ENCODE measurements at regions not wholly inside any gene's neighbourhood (a gene's known extent, or its start where the extent isn't known, plus 50 kb on each side); places are given as distances from the start of the nearest gene placed in this dataset.

GRCh38 chr11:62034036-62034338 lies 66.6 kb upstream of the FTH1 start:
- peaks cover 7% of the 10 kb centered on the region for H3K36me3 Mint-ChIP-seq
- Histone ChIP-seq H3K27ac (ENCODE audit: low read length) (no peak overlapping the region), H3K27me3 (replicated peaks in 1 of 2; ENCODE audit: control insufficient read depth in 2 of 2, extremely low read depth in 1 of 2, insufficient read depth in 2 of 2, low read length in 1 of 2) (peaks cover 0 to 8% of the 10 kb centered on the region in 2 experiments), H3K4me1 (ENCODE audit: control insufficient read depth in 1 of 2, extremely low read depth in 1 of 2, insufficient read depth in 2 of 2, low read length in 2 of 2) (no peaks in the 10 kb centered on the region), H3K4me3 (ENCODE audit: control insufficient read depth in 1 of 2, extremely low read depth in 1 of 2, low read length in 1 of 2) (no peak overlapping the region), H3K36me3 (ENCODE audit: control insufficient read depth in 2 of 2, extremely low read depth in 1 of 2, insufficient read depth in 1 of 2, low read length in 1 of 2) (no peaks in the 10 kb centered on the region), H3K9me3 (no peaks in the 10 kb centered on the region)
- 100% methylated on average over 1 of the region's 1 CpG for WGBS (ENCODE audit: insufficient coverage)
- DNase-seq (no peak), ATAC-seq (replicated peaks in 1 of 4) (peak in 1 of 4 experiments; percentile 24)
- CTCF ChIA-PET: interaction anchor here in 1 of 2 donors (1.2 kb wide), 1 partner anchor 8 kb away, joined by 7 read pairs; no protein-coding TSS in a partner anchor
- H3K27ac Mint-ChIP-seq: no peak overlapping the region
- peaks cover 0 to 17% (median 11%) of the 10 kb centered on the region in 3 donors for H3K4me1 Mint-ChIP-seq
- POLR2A ChIA-PET: interaction anchor here in 1 of 2 donors (1.0 kb wide), 1 partner anchor 8 kb away, joined by 3 read pairs; no protein-coding TSS in a partner anchor
- peaks cover 0 to 13% (median 2%) of the 10 kb centered on the region in 3 donors for H3K9me3 Mint-ChIP-seq
- no peaks in the 10 kb centered on the region for H3K27me3 Mint-ChIP-seq
- no peak overlapping the region for H3K4me3 Mint-ChIP-seq

- no peak overlapping the region for H3K4me3 Mint-ChIP-seq
- peak overlapping the region in 1 of 2 donors; percentile 16 for H3K27ac Mint-ChIP-seq
- H3K36me3 Mint-ChIP-seq: peaks cover 7% of the 10 kb centered on the region
- DNase-seq (peak in 7 of 35 experiments; percentile 3 to 40 (median 11)), ATAC-seq (replicated peaks in 1 of 4) (peak in 2 of 4 experiments; percentile 42 to 43)
- Histone ChIP-seq H3K27me3 (replicated peaks in 1 of 2; ENCODE audit: control insufficient read depth in 2 of 2, extremely low read depth in 1 of 2, insufficient read depth in 2 of 2, low read length in 1 of 2) (peaks cover 0 to 8% of the 10 kb centered on the region in 2 experiments), H3K4me3 (ENCODE audit: control insufficient read depth in 1 of 2, extremely low read depth in 1 of 2, low read length in 1 of 2) (no peak overlapping the region), H3K9me3 (no peaks in the 10 kb centered on the region), H3K36me3 (ENCODE audit: control insufficient read depth in 2 of 2, extremely low read depth in 1 of 2, insufficient read depth in 1 of 2, low read length in 1 of 2) (no peaks in the 10 kb centered on the region), H3K27ac (ENCODE audit: low read length) (no peak overlapping the region), H3K4me1 (ENCODE audit: control insufficient read depth in 1 of 2, extremely low read depth in 1 of 2, insufficient read depth in 2 of 2, low read length in 2 of 2) (no peaks in the 10 kb centered on the region)
- H3K9me3 Mint-ChIP-seq: peaks cover 0 to 13% (median 2%) of the 10 kb centered on the region in 3 donors
- ChIA-PET CTCF (interaction anchor here in 1 of 2 donors (1.2 kb wide), 1 partner anchor 8 kb away, joined by 7 read pairs; no protein-coding TSS in a partner anchor), POLR2A (interaction anchor here (0.6 to 1.0 kb wide), 3 partner anchors 8 to 61 kb away, joined by 3 to 5 read pairs (median 3); no protein-coding TSS in a partner anchor)
- WGBS (ENCODE audit: insufficient coverage): 95% methylated on average over 8 of the region's 12 CpGs
- peaks cover 0 to 17% (median 11%) of the 10 kb centered on the region in 3 donors for H3K4me1 Mint-ChIP-seq
- no peaks in the 10 kb centered on the region for H3K27me3 Mint-ChIP-seq
These were observed 66.0 kb upstream of the FTH1 start for GRCh38 chr11:62033191-62034035.

GRCh38 chr11:62030071-62030684 lies 62.7 kb upstream of the FTH1 start:
- H3K4me1 ChIP-seq (ENCODE audit: control insufficient read depth in 1 of 2, extremely low read depth in 1 of 2, insufficient read depth in 2 of 2, low read length in 2 of 2): peaks cover 5 to 12% of the 10 kb centered on the region in 2 experiments
- H3K36me3 Mint-ChIP-seq: peaks cover 7% of the 10 kb centered on the region
- ATAC-seq (replicated peaks in 1 of 4): no peak
- POLR2A ChIA-PET: interaction anchor here (0.6 to 0.8 kb wide), 3 partner anchors 24 to 66 kb away, joined by 3 to 5 read pairs (median 3); no protein-coding TSS in a partner anchor
- H3K27ac Mint-ChIP-seq: no peak overlapping the region
- H3K4me3 Mint-ChIP-seq: no peak overlapping the region
- H3K9me3 ChIP-seq: no peaks in the 10 kb centered on the region
- no peak overlapping the region for H3K4me3 ChIP-seq (ENCODE audit: control insufficient read depth in 1 of 2, extremely low read depth in 1 of 2, low read length in 1 of 2)
- no peak overlapping the region for H3K27ac ChIP-seq (ENCODE audit: low read length)
- no peak for DNase-seq
- H3K36me3 ChIP-seq (ENCODE audit: control insufficient read depth in 2 of 2, extremely low read depth in 1 of 2, insufficient read depth in 1 of 2, low read length in 1 of 2): no peaks in the 10 kb centered on the region
- H3K9me3 Mint-ChIP-seq: peaks cover 0 to 17% (median 2%) of the 10 kb centered on the region in 3 donors
- peaks cover 0 to 5% of the 10 kb centered on the region in 2 experiments for H3K27me3 ChIP-seq (replicated peaks in 1 of 2; ENCODE audit: control insufficient read depth in 2 of 2, extremely low read depth in 1 of 2, insufficient read depth in 2 of 2, low read length in 1 of 2)
- H3K27me3 Mint-ChIP-seq: no peaks in the 10 kb centered on the region
- WGBS (ENCODE audit: insufficient coverage): 97% methylated on average over 6 of the region's 8 CpGs
- peaks cover 10 to 34% (median 25%) of the 10 kb centered on the region in 3 donors for H3K4me1 Mint-ChIP-seq
- CTCF ChIA-PET: interaction anchor here in 1 of 2 donors (0.7 kb wide), 1 partner anchor 52 kb away, joined by 3 read pairs; no protein-coding TSS in a partner anchor

- H3K36me3 Mint-ChIP-seq: no peaks in the 10 kb centered on the region
- DNase-seq (no peak), ATAC-seq (replicated peaks in 1 of 4) (no peak)
- CTCF ChIA-PET: interaction anchor here in 1 of 2 donors (0.8 kb wide), 1 partner anchor 59 kb away, joined by 4 read pairs; the partner anchor contains the start of gene FTH1
- 86% methylated on average over 1 of the region's 6 CpGs for WGBS (ENCODE audit: insufficient coverage)
- H3K4me1 Mint-ChIP-seq: peaks cover 16 to 32% (median 22%) of the 10 kb centered on the region in 3 donors
- no peaks in the 10 kb centered on the region for H3K36me3 ChIP-seq (ENCODE audit: control insufficient read depth in 2 of 2, extremely low read depth in 1 of 2, insufficient read depth in 1 of 2, low read length in 1 of 2)
- no peaks in the 10 kb centered on the region for H3K27me3 Mint-ChIP-seq
- peak overlapping the region; percentile 67 to 79 for H3K27ac Mint-ChIP-seq
- no peaks in the 10 kb centered on the region for H3K9me3 ChIP-seq
- H3K4me3 Mint-ChIP-seq: peak overlapping the region in 1 of 3 donors; percentile 20
- peak overlapping the region; percentile 98 for H3K27ac ChIP-seq (ENCODE audit: low read length)
- peaks cover 0 to 4% (median 0%) of the 10 kb centered on the region in 3 donors for H3K9me3 Mint-ChIP-seq
- H3K4me1 ChIP-seq (ENCODE audit: control insufficient read depth in 1 of 2, extremely low read depth in 1 of 2, insufficient read depth in 2 of 2, low read length in 2 of 2): peaks cover 10 to 21% of the 10 kb centered on the region in 2 experiments
- POLR2A ChIA-PET: interaction anchor here (2.0 to 5.3 kb wide), 3 partner anchors 61 to 63 kb away, joined by 7 to 84 read pairs (median 12); partner anchors contain the start of gene FTH1 (in 1 of the 2)
- H3K4me3 ChIP-seq (ENCODE audit: control insufficient read depth in 1 of 2, extremely low read depth in 1 of 2, low read length in 1 of 2): no peak overlapping the region
- no peaks in the 10 kb centered on the region for H3K27me3 ChIP-seq (replicated peaks in 1 of 2; ENCODE audit: control insufficient read depth in 2 of 2, extremely low read depth in 1 of 2, insufficient read depth in 2 of 2, low read length in 1 of 2)
These were observed 59.4 kb upstream of the FTH1 start for GRCh38 chr11:62026739-62027370.

GRCh38 chr11:62025487-62026105 lies 58.2 kb upstream of the FTH1 start:
- H3K4me1 ChIP-seq (ENCODE audit: control insufficient read depth in 1 of 2, extremely low read depth in 1 of 2, insufficient read depth in 2 of 2, low read length in 2 of 2): peaks cover 10 to 21% of the 10 kb centered on the region in 2 experiments
- no peaks in the 10 kb centered on the region for H3K9me3 ChIP-seq
- peak overlapping the region; percentile 98 for H3K27ac ChIP-seq (ENCODE audit: low read length)
- peak overlapping the region; percentile 95 to 99 for H3K27ac Mint-ChIP-seq
- H3K4me3 Mint-ChIP-seq: peak overlapping the region; percentile 66 to 72 (median 70)
- ChIA-PET CTCF (interaction anchor here in 1 of 2 donors (0.6 to 2.5 kb wide), 6 partner anchors 9 to 77 kb away, joined by 3 to 25 read pairs (median 8); partner anchors contain the start of gene FTH1), POLR2A (interaction anchor here (0.6 to 5.3 kb wide), 13 partner anchors 8 to 308 kb away, joined by 3 to 84 read pairs (median 5); partner anchors contain the start of gene FTH1 (in 1 of the 2))
- peaks cover 16 to 32% (median 22%) of the 10 kb centered on the region in 3 donors for H3K4me1 Mint-ChIP-seq
- no peaks in the 10 kb centered on the region for H3K27me3 ChIP-seq (replicated peaks in 1 of 2; ENCODE audit: control insufficient read depth in 2 of 2, extremely low read depth in 1 of 2, insufficient read depth in 2 of 2, low read length in 1 of 2)
- H3K27me3 Mint-ChIP-seq: no peaks in the 10 kb centered on the region
- H3K36me3 Mint-ChIP-seq: peaks cover 5% of the 10 kb centered on the region
- ATAC-seq (replicated peaks in 1 of 4): peak; percentile 87 to 94 (median 92)
- peak overlapping the region; percentile 14 to 47 for H3K4me3 ChIP-seq (ENCODE audit: control insufficient read depth in 1 of 2, extremely low read depth in 1 of 2, low read length in 1 of 2)
- H3K36me3 ChIP-seq (ENCODE audit: control insufficient read depth in 2 of 2, extremely low read depth in 1 of 2, insufficient read depth in 1 of 2, low read length in 1 of 2): no peaks in the 10 kb centered on the region
- WGBS (ENCODE audit: insufficient coverage): 0% methylated on average over 7 of the region's 13 CpGs
- H3K9me3 Mint-ChIP-seq: peaks cover 5 to 10% (median 8%) of the 10 kb centered on the region in 3 donors
- peak; percentile 48 to 96 (median 87) for DNase-seq
